NCI-H524 (cell line): ENCODE measurements at regions not wholly inside any gene's neighbourhood (a gene's known extent, or its start where the extent isn't known, plus 50 kb on each side); places are given as distances from the start of the nearest gene placed in this dataset.
"Not testable (repeated sequence)": the region's sequence is repeated elsewhere in the genome, so short reads cannot be mapped to it uniquely, and the experiment has no call there.

Experiments
- DNase-seq, 2 experiments: peaks; one replicate each; lab custom pipeline; 2025; lab: John Stamatoyannopoulos, UW

DNA sequence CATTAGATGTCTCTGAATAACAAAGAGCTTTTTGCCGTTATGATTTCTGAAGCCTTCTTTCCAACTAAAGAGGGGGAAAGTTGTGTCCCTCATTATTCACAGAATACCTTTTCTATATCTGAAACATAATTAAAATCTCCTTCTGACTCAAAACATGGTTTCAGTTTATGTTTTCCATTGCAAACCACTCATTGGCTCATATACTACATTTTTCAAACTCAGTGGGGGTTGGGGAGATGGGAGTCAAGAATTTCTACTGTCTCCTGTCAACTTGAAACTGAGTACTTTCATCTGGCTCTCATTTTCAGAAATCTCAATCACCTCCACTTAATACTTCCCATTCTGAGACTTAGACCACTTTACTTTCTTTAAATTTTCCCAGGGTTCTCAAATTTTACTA lies 1839.5 kb upstream of the PCDH10 start:
- DNase-seq = no peak

DNA sequence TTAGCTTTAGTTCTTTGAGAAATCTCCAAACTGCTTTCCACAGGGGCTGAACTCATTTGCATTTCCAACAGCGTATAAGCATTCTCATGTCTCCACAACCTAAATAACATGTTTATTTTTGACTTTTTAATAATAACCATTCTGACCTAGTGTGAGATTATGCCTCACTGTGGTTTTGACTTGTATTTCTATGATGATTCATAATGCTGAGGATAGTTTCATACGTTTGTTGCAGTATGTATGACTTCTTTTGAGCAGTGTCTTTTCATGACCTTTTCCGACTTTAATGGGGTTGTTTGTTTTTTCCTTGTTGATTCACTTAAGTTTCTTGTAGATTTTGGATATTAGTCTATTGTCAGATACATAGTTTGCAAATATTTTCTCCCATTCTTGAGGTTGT lies 1833.0 kb upstream of the PCDH10 start:
- no peak for DNase-seq

DNA sequence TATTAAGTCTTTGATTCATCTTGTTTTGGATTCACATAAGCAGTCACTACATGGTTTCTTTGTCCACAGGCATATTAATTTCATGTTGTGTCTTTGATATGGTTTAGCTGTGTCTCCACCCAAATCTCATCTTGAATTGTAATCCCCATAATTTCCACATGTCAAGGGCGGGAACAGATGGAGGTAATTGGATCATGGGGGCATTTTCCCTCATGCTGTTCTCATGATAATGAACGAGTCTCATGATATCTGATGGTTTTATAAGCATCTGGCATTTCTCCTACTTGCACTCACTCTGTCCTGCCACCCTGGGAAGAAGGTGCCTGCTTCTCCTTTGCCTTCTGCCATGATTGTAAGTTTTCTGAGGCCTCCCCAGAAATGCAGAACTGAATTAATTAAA lies 1811.2 kb upstream of the PCDH10 start:
- peak; percentile 75 to 88 for DNase-seq

DNA sequence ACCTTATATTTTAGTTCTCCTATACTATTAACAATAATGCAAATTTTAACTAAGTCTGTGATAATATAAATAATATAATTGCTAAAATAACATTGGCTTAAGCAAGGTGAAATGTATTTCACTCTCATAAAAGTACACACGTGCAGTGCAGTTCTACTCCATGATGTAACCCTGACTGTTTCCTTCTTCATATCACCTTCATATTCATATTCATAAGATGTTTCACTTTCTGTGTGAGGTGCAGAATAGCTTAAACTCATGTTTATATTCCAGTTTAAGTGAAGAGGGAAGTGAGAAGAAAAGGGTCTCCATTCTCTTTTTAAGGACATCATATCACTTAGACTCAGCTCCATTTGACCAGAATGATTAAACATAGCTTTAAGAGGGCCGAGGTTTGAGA lies 1810.0 kb upstream of the PCDH10 start:
- DNase-seq = no peak

DNA sequence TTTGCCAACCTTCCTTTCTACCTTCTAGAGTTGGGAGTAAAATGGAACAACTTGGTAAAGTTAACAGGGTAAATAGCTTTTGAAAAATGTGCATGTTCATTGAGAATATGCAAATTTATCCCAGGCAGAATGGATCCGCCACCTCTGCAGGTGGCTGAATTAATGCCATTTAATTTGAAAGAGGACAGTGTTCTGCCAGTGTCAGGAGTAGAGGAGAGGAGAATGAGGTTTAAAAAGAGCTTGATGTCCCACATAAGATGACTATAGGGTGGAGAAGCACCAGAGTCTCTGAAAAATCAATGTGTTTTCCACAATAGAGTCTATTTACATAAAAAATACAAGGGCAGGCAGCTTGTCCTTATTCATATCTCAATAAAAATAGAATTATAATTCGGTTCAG lies 1804.3 kb upstream of the PCDH10 start:
- DNase-seq = no peak

DNA sequence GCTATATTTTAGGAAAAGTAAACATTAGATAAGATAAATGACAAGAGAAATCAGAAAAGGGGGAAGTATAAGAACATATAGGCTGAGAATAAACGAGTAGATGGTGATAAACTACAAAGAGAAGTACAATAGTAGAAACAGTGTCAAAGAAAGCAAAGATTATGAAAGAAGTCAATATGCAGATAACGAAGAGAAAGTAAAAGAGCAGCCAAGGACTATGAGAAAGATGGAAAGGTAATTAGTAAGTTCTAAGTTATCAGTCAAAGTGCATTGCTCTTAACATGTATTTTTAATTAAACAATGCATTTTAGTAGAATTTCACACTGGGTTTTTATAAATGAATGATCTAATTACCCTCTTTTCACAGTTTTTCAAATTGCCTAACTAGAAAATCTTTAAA lies 1801.3 kb upstream of the PCDH10 start:
- no peak for DNase-seq

DNA sequence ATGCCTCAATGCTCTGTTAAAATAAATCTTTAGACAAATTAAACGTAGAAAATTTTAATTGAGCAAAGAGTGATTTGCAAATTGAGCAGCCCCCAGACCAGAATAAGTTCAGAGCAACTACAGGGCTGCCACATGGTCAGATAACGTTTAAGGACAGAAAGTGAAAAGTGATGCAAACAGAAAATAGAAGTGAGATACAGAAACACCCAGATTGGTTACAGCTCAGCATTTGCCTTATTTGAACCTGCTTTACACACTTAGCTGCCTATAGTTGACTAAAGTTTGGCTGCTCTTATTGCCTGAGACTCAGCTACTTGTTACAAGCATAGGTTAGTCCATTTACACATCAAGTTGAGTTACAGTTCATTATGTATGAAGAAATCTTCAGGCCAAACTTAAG lies 1800.8 kb upstream of the PCDH10 start:
- no peak for DNase-seq

DNA sequence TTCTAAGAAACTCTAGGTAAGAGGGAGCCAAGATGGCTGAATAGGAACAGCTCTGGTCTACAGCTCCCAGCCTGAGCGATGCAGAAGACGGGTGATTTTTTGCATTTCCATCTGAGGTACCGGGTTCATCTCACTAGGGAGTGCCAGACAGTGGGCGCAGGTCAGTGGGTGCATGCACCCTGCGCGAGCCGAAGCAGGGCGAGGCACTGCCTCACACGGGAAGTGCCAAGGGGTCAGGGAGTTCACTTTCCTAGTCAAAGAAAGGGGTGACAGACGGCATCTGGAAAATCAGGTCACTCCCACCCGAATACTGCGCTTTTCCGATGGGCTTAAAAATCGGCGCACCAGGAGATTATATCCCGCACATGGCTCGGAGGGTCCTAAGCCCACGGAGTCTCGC lies 1796.7 kb upstream of the PCDH10 start:
- not testable (repeated sequence) for DNase-seq

DNA sequence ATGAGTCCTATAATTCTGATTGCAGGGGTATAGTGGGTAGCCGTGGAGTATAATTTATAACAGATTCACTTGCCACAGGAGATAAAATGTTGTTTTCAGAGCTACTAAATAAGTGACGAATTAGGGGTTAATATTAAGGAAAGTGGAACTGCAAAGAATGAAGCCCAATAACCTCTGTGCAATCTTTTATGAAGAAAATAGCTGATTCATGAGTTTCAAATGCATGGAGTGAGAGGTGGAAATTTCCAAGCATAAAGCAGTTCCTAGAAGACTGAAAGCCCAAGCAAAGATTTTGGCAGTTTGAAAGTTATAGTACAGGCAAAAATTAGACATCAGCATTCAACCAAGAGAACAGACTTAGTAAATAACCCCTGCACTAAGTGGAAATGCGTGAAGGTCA lies 1782.4 kb upstream of the PCDH10 start:
- no peak for DNase-seq

DNA sequence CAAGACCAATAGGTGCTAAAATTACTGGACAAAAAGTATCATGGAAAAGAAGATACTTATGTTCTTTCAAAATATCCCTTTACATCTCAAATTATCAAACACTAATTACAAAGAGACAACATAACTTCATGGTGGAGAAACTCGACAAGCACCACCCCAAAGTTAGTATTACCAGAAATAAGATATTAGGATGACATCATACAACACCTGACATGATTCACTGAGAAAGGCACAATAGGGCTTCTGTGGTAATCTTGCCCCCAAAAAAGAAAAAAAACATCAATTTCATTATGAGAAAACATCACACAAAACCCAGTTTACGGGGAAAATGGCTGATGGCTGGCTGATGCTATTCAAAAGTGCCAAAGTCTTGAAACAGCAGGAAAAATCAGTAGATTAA lies 1781.7 kb upstream of the PCDH10 start:
- no peak for DNase-seq

DNA sequence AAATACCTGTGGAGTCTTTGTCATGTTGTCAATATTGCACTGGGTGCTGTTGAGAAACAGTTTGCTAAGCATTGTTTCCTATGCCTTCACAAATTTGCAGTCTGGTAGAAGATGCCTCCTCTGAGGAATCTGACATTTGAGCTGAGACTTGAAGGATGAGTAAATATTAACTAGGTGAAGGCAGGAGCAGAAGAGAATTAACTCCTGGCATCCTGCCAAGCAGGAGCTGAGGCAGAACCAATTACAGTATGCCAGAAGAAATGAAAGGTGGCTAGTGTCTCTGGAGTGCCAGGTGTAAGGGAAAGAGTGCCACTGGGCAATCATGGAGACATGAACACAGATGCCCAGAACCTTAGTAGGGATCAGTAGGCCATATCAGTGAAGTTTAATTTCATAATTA lies 1778.2 kb upstream of the PCDH10 start:
- DNase-seq = peak; percentile 8 to 46

DNA sequence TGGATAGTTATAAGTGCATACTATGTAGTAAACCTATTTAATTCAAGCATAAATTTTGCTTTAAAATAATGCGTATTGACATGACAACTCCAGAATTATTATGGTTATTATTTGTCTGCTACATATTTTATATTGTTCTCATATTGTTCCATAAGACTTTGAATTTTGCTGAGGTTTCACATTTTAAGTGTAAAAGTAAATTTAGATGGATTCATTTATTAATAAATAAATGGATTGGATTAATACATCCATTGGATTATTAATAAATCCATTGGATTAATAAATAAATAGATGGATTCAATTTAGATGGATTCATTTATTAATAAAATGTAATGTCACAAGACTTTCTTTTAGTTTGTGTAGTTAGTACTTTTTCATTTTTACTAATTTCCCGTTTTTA lies 1768.0 kb upstream of the PCDH10 start:
- DNase-seq = no peak

DNA sequence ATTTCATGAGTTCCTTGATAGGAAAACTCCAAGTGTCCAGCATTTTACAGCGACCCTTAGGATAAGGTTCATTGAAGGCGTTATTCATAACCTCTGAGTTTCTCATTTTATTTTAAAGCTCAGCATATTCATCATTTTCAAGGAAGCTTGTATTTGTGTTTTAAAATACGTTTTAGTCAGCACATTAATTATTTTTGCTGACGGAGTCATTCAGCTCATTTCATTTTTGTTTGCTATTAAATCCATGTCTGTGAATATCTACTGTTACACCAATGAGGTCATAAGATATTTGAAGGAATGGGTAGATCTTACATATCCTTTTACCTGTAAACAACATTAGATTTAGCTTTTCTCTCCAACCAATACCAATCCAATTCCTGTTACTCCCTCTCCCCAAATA lies 1766.3 kb upstream of the PCDH10 start:
- DNase-seq = no peak

DNA sequence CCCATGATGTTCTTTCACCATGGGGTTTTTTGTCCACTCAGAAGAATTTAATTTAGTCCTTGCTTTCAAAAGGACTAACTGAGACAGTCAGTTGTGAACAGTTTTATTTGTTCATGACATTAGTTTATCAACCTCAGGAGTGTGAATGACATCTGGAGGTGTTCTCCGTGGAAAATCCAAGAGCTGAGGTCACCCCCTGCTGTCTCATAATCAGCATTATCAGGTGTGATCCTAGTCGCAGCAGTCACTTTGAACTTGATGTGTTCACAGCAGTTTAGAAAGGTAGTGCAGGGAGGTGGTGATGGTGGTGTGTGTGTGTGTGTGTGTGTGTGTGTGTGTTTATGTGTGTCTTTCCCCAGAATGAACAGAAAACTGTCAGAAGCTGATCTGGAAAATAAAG lies 1760.8 kb upstream of the PCDH10 start:
- DNase-seq = peak in 1 of 2 experiments; percentile 0

DNA sequence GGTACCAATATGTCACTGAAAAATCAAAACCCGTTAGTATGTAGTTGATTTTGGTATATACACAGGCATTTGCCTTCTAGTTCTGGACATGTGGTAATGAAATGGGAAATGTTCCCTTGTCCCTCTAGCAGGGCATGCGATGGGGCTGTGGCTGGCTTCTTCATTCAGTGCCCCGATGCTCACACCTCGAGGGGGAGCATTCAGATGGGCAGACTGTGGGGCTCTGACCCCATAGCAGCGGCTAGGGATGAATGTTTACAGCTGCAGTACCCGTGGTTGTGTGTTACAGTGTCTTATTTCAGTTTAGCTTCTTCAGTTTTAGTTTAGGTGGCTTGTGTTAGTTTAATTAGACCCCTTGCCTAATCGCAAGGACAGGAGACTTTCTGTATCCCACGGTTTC lies 1741.0 kb upstream of the PCDH10 start:
- DNase-seq = no peak

DNA sequence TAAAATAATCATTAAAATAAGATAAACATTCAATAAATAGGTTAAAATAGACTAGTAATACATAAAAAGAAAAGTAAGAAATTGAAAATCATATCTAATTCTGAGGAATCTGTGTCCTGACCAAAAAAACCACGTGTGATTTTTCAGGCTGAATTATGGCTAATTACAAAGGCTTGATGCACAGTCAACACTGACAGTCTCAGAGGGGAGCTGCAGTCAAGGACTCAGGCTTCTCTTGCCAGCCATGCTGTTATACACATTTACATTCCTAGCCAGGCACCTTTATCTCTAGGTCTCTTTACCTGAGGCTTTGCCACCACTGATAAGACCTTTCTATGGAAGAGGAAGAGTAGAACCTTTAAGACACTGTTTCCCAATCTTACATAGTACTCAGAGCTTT lies 1737.7 kb upstream of the PCDH10 start:
- DNase-seq = no peak

DNA sequence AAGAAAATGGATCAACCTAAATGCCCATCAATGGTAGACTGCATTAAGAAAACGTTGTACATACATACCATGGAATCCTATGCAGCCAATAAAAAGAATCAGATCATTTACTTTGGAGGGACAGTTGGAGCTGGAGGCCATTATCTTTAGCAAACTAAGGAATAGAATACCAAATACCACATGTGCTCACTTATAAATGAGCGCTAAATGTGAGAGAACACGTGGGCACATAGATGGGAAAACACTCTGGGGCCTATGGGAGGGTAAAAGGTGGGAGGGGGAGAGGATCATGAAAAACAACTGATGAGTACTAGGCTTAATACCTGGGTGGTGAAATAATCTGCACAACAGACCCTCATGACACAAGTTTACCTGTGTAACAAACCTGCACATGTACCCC lies 1729.9 kb upstream of the PCDH10 start:
- DNase-seq = no peak

DNA sequence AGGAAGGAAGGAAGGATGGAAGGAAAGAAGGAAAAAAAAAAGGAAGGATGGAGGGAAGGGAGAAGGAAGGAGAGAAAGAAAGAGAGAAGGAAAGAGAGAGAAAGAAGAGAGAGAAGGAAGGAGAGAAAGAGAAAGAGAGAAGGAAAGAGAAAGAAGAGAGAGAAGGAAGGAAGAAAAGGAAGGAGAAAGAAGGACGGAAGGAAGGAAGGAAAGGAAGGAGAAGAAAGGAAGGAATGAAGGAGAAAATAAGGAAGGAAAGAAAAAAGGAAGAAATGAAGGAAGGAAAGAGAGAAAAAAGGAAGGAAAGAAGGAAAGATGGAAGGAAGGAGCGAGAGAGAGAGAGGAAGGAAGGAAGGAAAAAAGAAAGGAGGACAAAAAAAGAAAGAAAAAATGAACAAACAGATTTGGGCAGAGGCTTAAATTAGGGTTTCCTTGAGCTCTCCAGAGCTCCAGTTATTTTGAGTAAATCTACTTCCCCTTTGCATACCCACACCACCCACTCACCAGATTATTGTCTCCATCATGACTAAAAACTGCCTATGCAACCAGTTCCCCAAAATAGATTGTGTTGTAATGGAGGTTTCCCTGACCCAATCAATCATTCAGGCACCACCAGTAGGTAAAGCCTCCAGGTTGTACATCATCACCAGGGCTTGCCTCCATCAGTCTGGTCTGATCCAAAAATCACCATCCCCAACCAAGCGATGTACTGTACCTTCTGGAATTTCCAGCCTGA lies 1722.9 kb upstream of the PCDH10 start:
- no peak for DNase-seq

DNA sequence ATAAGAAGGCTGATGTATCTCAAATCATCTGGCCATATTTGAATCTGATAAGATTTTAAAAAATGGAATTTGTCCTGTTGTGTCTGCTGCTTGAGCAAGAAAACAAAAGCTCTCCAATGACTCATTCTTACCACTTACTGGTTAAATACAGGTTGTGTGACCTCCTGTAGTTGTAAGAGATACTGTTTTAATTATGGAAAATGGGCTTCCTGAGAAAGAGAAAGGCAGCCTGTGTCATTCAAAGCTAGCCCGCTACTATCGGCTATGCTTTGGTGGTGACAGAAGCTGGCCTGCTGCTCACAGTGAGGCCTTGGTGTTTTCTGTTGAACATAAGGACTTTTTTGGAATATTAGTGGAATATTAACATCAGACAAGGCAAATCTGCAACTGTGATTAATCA lies 1722.1 kb upstream of the PCDH10 start:
- DNase-seq = no peak

DNA sequence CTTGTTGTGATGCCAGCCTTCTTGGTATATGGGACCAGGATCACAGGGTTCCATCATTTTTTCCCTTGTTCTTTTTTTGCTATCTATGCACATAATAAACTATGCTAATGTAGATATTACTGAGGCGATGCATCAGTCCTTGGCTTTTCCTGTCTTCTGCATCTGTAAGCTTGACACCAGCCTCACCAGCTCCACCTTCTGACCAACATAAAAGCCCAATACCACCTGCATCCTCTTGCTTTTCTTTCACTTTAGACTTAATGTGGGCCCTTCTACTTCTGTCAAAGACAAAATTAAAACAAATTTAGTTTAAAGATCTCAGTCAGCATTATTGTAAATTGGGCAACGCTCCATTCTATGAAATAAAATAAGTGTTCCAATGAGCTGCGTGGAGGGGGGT lies 1718.8 kb upstream of the PCDH10 start:
- DNase-seq = no peak

DNA sequence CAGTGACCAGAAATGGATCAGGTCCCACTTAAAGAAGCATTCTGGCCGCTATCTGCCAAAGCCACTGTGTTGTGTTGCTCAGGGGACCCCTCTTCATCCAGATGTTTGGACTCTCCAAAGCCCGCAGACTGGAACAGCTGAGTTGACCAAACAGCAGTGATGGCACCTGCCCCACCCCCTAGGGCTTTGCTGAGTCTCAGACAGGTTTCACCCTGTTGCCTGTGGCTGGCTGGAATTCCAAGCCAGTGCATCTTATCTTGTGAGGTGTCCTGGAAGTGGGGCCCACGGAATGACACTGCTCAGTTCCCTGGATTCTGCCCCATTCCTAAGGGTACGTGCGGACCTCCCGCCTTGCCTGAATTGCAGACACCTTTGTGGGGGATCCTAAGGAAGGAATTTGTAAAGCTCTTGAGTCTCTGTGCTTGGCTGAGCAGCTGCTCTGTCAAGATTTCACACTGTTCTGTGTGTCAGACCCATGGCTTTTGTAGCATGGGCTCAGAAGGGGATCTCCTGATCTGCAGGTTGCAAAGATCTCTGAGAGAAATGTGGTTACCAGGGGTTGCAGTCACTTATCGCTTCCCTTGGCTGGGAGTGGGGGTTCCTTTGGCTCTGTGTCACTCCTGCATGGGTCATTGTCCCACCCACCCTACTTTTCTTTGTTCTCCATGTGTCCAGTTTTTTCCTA lies 1707.9 kb upstream of the PCDH10 start:
- no peak for DNase-seq

DNA sequence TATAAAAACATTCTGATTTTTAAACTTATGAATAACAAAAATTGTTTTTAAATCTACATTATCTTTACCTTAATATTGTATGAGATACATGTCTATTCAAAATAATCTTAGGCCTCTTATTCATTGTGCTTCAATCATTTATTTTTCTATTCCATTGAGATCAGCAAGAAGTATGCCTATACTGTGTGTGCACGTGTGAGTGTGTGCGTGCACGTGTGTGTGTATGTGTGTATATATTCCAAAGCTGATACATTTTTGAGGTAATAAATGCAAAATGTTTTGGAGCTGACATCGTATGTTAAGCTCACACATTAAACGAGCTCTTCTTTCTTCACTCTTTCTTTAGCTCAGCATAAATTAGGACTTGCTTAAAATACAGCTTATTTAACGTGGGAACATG lies 1701.2 kb upstream of the PCDH10 start:
- no peak for DNase-seq

DNA sequence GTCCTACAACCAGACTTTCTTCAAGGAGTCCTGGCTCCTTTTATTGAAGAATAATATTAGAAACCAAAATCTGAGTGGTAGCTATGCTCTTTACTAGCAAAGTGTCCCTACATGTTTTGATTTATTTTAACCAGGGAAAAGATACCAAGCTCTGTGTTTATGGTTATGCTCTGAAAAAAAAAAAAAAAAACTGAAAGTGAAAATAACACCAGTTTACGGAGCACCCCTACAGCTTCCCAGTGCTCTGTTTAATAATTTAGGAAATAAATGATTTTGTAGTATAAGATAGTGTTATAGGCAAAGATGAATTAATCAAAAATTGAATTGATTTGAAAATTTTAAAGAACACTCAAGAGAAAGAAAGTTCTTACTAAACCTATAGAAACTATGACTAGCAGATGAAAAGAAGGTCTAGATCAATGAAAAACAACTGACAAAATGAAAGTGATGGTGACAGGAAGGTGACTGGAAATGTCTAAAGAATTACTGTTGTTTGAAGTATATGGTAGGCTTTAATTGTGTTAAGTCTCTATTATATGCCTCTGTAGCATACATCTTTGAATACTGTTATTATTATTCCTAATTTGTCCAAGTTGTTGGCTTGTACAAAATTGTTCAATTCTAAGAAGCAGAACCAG lies 1698.4 kb upstream of the PCDH10 start:
- no peak for DNase-seq
